Gastroesophageal sphincter (tissue), 4 donors: ENCODE measurements at regions not wholly inside any gene's neighbourhood (a gene's known extent, or its start where the extent isn't known, plus 50 kb on each side); places are given as distances from the start of the nearest gene placed in this dataset.

ENCODE experiments used
- ATAC-seq: fragments of 150-250 bp; one replicate; pipeline ENCODE4 v1.9.1; 2016; ENCODE audit warnings: mild to moderate bottlenecking, moderate library complexity
- H3K27ac ChIP-seq, 4 donors: fragments of 200-600 bp; sonication (generic) in 3 of 4; 1 replicate in 3 of 4; 2 replicates in 1 of 4; pipeline ENCODE4 v1.5.1; 2016 to 2019
- H3K27me3 ChIP-seq: fragments of 200-600 bp; sonication (generic); one replicate; pipeline ENCODE4 v1.5.1; 2019
- H3K36me3 ChIP-seq, 2 donors: fragments of 200-600 bp; sonication (generic); one replicate each; pipeline ENCODE4 v1.5.1; 2019; ENCODE audit warnings: control low read depth in 1 of 2
- H3K4me1 ChIP-seq, 3 donors: fragments of 200-600 bp; sonication (generic); 1 replicate in 2 of 3; 2 replicates in 1 of 3; pipeline ENCODE4 v1.5.1; 2016 to 2019; ENCODE audit warnings: control low read depth in 2 of 3
- H3K4me3 ChIP-seq, 2 donors: fragments of 200-600 bp; sonication (generic); one replicate each; pipeline ENCODE4 v1.5.1; 2019; ENCODE audit warnings: mild to moderate bottlenecking in 1 of 2, moderate library complexity in 1 of 2
- H3K9me3 ChIP-seq, 3 donors: fragments of 200-600 bp; sonication (generic); one replicate each; pipeline ENCODE4 v1.5.1; 2017 to 2019; ENCODE audit warnings: control low read depth in 2 of 3
- EP300 ChIP-seq: sonication (generic); formaldehyde crosslinking; IDR thresholded peaks from one replicate; pipeline ENCODE4 v1.6.1; 2017; ENCODE audit warnings: antibody characterized with exemption, mild to moderate bottlenecking
- POLR2A ChIP-seq, 2 donors: fragments of 450-650 bp; IDR thresholded peaks; one replicate each; pipeline ENCODE4 v1.6.1; 2017; ENCODE audit warnings: antibody characterized with exemption in 2 of 2, mild to moderate bottlenecking in 2 of 2, moderate library complexity in 1 of 2
- POLR2AphosphoS5 ChIP-seq: sonication (generic); formaldehyde crosslinking; IDR thresholded peaks from one replicate; pipeline ENCODE4 v1.6.1; 2017; ENCODE audit warnings: antibody characterized with exemption
- WGBS, 2 donors: methylation state at CpG; one replicate each; pipeline ENCODE4 v1.1.5; 2018; ENCODE audit warnings: low coverage in 1 of 2; 5-methylcytosine and 5-hydroxymethylcytosine counted together
- TF ChIP-seq, protein P1 (sequence below), 4 experiments: fragments of 200-600 bp in 2 of 4; fragments of 450-650 bp in 2 of 4; sonication (generic) in 1 of 4; IDR thresholded peaks; one replicate each; pipeline ENCODE4 v1.5.1; 2017 to 2019; ENCODE audit warnings: antibody characterized with exemption in 4 of 4, mild to moderate bottlenecking in 2 of 4, moderate library complexity in 2 of 4

GRCh38 chr3:139259398-139259797 lies 84.4 kb upstream of the MRPS22 start:
- H3K27ac ChIP-seq = no peak overlapping the region
- no peak overlapping the region for H3K4me3 ChIP-seq
- WGBS, 2 donors = 30 to 31% methylated on average over 2 of the region's 2 CpGs
- TF ChIP-seq POLR2A (IDR thresholded peaks at IDR 0.05) (no peak), EP300 (no peak), POLR2AphosphoS5 (no peak)
- TF ChIP-seq, protein P1, sequence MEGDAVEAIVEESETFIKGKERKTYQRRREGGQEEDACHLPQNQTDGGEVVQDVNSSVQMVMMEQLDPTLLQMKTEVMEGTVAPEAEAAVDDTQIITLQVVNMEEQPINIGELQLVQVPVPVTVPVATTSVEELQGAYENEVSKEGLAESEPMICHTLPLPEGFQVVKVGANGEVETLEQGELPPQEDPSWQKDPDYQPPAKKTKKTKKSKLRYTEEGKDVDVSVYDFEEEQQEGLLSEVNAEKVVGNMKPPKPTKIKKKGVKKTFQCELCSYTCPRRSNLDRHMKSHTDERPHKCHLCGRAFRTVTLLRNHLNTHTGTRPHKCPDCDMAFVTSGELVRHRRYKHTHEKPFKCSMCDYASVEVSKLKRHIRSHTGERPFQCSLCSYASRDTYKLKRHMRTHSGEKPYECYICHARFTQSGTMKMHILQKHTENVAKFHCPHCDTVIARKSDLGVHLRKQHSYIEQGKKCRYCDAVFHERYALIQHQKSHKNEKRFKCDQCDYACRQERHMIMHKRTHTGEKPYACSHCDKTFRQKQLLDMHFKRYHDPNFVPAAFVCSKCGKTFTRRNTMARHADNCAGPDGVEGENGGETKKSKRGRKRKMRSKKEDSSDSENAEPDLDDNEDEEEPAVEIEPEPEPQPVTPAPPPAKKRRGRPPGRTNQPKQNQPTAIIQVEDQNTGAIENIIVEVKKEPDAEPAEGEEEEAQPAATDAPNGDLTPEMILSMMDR (IDR thresholded peaks at IDR 0.05) = no peak
- H3K27me3 ChIP-seq = no peaks in the 10 kb centered on the region
- ATAC-seq = no peak
- no peaks in the 10 kb centered on the region for H3K4me1 ChIP-seq
- H3K9me3 ChIP-seq = no peaks in the 10 kb centered on the region
- no peaks in the 10 kb centered on the region for H3K36me3 ChIP-seq

DNA sequence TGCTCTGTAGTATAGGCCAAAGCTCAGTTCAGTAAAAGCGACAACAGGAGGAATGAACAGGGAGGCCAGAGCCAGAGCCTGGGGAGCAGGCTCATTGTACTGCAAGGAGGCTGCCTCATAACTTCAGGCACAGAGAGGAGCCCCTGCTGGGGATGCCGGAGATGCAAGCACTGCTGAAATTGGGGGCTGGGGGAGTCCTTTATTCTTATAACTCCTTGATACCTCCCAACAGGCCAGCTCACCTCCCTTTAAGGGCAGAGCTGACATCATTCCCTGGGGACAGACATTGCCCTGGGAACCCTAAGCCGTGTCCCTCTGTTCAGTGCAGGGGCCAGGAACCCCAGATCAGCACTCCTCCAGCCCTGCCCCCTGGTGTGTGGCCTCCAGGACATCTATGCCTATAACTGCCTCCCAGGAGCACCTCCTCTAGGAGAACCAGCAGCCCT lies 83.8 kb upstream of the MRPS22 start:
- no peaks in the 10 kb centered on the region for H3K9me3 ChIP-seq
- H3K4me1 ChIP-seq = no peaks in the 10 kb centered on the region
- ATAC-seq = no peak
- H3K36me3 ChIP-seq = no peaks in the 10 kb centered on the region
- TF ChIP-seq POLR2AphosphoS5 (no peak), EP300 (no peak), POLR2A (IDR thresholded peaks at IDR 0.05) (no peak)
- TF ChIP-seq, protein P1 (IDR thresholded peaks at IDR 0.05) = no peak
- 29 to 94% methylated on average over 2 of the region's 3 CpGs for WGBS, 2 donors
- no peak overlapping the region for H3K4me3 ChIP-seq
- no peak overlapping the region for H3K27ac ChIP-seq
- no peaks in the 10 kb centered on the region for H3K27me3 ChIP-seq

GRCh38 chr3:139260793-139261736 lies 82.8 kb upstream of the MRPS22 start:
- TF ChIP-seq EP300 (no peak), POLR2AphosphoS5 (no peak), POLR2A (IDR thresholded peaks at IDR 0.05) (no peak)
- TF ChIP-seq, protein P1 (IDR thresholded peaks at IDR 0.05) = no peak
- ATAC-seq = no peak

DNA sequence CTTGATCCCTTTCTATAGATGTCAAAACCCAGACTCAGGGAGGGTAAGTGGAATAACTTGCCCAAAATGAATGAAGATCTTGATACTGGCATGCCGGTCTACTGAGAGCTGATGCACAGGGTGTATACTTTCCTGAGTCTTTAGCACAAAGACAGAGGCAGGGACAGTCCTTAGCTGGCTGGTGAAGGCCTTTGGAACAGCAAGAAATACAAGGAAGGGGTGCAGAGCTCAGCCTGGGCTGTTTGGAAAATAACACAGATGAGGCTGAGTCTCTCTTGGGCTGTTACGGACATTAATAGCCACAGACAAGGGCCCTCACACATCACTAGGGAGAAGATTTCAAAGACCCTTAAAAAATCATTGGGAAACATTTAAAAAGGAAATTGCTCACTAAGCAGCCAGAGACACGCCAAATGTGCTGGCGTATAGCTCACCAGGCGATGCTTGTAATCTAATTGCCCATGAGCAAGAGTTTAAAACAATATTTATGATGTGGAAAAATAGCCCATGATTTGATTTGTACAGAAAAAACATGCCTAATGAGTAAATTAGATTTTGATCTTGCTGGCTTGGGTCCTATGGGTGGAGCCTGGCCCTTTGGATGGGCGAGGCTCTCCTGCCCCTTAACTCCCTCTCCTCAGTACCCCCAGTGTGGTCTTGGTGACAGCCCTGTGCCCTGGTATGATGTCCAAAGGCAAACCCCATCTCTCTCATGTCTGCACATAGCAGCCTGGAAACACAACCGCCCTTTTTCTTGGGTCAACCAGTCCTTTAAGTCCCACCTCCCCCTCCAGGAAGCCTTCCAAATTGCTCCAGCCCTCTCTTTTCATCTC lies 81.8 kb upstream of the MRPS22 start:
- Histone ChIP-seq H3K27ac (no peak overlapping the region), H3K4me3 (no peak overlapping the region), H3K27me3 (no peaks in the 10 kb centered on the region), H3K4me1 (no peaks in the 10 kb centered on the region), H3K36me3 (no peaks in the 10 kb centered on the region), H3K9me3 (no peaks in the 10 kb centered on the region)
- TF ChIP-seq, protein P1 (IDR thresholded peaks at IDR 0.05) = no peak
- TF ChIP-seq POLR2A (IDR thresholded peaks at IDR 0.05) (no peak), EP300 (no peak)
- ATAC-seq = no peak
- 79 to 89% methylated on average over 5 to 7 of the region's 7 CpGs for WGBS, 2 donors

More at GRCh38 chr3:139260793-139261736, 82.8 kb upstream of the MRPS22 start:
- Histone ChIP-seq H3K27ac (no peak overlapping the region), H3K9me3 (no peaks in the 10 kb centered on the region), H3K36me3 (no peaks in the 10 kb centered on the region), H3K4me3 (no peak overlapping the region), H3K27me3 (no peaks in the 10 kb centered on the region), H3K4me1 (no peaks in the 10 kb centered on the region)
- 81 to 91% methylated on average over 4 to 8 of the region's 8 CpGs for WGBS, 2 donors
